SU-DHL-6 (cell line): ENCODE measurements at regions not wholly inside any gene's neighbourhood (a gene's known extent, or its start where the extent isn't known, plus 50 kb on each side); places are given as distances from the start of the nearest gene placed in this dataset.

Experiments used
- EZH2phosphoT487 ChIP-seq: fragments of 200-600 bp; sonication (generic), shearing (Covaris generic); conservative IDR thresholded peaks from 2 replicates; pipeline ENCODE4 v1.6.1; 2018; ENCODE audit warnings: mild to moderate bottlenecking, antibody characterized with exemption, low read length, moderate library complexity, mixed read lengths
- TF ChIP-seq, protein P1 (sequence below): fragments of 200-600 bp; sonication (generic); IDR thresholded peaks from one replicate; pipeline ENCODE4 v1.5.1; 2017; ENCODE audit warnings: antibody characterized with exemption, mild to moderate bottlenecking, low read length, moderate library complexity; ENCODE audit not compliant: insufficient read depth, poor library complexity, severe bottlenecking

DNA sequence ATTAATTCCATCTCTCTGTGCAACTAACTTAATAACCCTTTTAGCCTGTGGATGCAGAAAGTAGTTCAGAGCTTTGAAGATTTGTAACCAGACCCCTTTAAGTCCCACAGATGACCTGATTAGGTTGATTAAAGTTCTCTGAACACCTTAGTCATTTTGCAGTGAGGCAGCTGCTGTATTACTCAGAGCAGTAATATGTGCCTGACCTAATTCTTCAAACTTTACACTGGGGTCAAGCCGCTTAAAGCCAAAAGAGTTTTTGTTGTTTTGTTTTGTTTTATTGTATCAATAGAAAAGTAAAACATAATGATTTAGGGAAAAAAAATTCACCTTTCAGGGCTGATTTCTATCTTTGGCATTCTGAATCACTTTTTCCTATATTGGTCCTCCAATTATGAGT lies 78.6 kb upstream of the PLEKHG7 start:
- TF ChIP-seq, protein P1, sequence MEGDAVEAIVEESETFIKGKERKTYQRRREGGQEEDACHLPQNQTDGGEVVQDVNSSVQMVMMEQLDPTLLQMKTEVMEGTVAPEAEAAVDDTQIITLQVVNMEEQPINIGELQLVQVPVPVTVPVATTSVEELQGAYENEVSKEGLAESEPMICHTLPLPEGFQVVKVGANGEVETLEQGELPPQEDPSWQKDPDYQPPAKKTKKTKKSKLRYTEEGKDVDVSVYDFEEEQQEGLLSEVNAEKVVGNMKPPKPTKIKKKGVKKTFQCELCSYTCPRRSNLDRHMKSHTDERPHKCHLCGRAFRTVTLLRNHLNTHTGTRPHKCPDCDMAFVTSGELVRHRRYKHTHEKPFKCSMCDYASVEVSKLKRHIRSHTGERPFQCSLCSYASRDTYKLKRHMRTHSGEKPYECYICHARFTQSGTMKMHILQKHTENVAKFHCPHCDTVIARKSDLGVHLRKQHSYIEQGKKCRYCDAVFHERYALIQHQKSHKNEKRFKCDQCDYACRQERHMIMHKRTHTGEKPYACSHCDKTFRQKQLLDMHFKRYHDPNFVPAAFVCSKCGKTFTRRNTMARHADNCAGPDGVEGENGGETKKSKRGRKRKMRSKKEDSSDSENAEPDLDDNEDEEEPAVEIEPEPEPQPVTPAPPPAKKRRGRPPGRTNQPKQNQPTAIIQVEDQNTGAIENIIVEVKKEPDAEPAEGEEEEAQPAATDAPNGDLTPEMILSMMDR = no peak
- no peak for TF ChIP-seq EZH2phosphoT487
